HAP-1 (cell line): ENCODE measurements at regions not wholly inside any gene's neighbourhood (a gene's known extent, or its start where the extent isn't known, plus 50 kb on each side); places are given as distances from the start of the nearest gene placed in this dataset.
"Not testable (repeated sequence)": the region's sequence is repeated elsewhere in the genome, so short reads cannot be mapped to it uniquely, and the experiment has no call there.

Experiments
- DNase-seq, 2 experiments: peaks; one replicate each; pipeline ENCODE4 v3.0.0-alpha.2; 2016 to 2020; ENCODE audit warnings: low spot score in 2 of 2
- H3K27me3 ChIP-seq: fragments of 250-450 bp; sonication (Bioruptor Pico); 2 replicates; pipeline ENCODE4 v1.5.1; 2020; ENCODE audit warnings: low read depth, mild to moderate bottlenecking, moderate library complexity
- H3K36me3 ChIP-seq: fragments of 250-450 bp; sonication (Bioruptor Pico); replicated peaks from 2 replicates; pipeline ENCODE4 v1.5.1; 2020; ENCODE audit warnings: mild to moderate bottlenecking
- H3K4me1 ChIP-seq: fragments of 250-450 bp; sonication (Bioruptor Pico); 2 replicates; pipeline ENCODE4 v1.5.1; 2020; ENCODE audit warnings: mild to moderate bottlenecking
- H3K4me3 ChIP-seq: fragments of 250-450 bp; sonication (Bioruptor Pico); 2 replicates; pipeline ENCODE4 v1.5.1; 2020; ENCODE audit warnings: mild to moderate bottlenecking, moderate library complexity
- H3K9me3 ChIP-seq: fragments of 250-450 bp; sonication (Bioruptor Pico); 2 replicates; pipeline ENCODE4 v1.5.1; 2020; ENCODE audit warnings: mild to moderate bottlenecking, moderate library complexity
- in situ Hi-C: fragments of 300-500 bp; cut with MboI; formaldehyde crosslinking; loops from 3 replicates; pipeline ENCODE4 v1.14.3; 2020; ENCODE audit warnings: low sequenced_read_pairs, inconsistent platforms, mixed read lengths

- in situ Hi-C loops, H3K4me1 ChIP-seq, DNase-seq, H3K4me3 ChIP-seq, H3K27me3 ChIP-seq, H3K36me3 ChIP-seq, H3K9me3 ChIP-seq: not testable (repeated sequence)
Measured at GRCh38 chr13:18869365-18869764, 312.3 kb downstream of the TUBA3C start.

- H3K27me3 ChIP-seq, H3K36me3 ChIP-seq, H3K4me3 ChIP-seq, H3K9me3 ChIP-seq, in situ Hi-C loops, H3K4me1 ChIP-seq, DNase-seq: not testable (repeated sequence)
Measured at GRCh38 chr13:18837986-18838629, 343.5 kb downstream of the TUBA3C start.

GRCh38 chr13:18837179-18837745 is 344.4 kb downstream of the TUBA3C start:
- H3K27me3 ChIP-seq, H3K4me1 ChIP-seq, H3K9me3 ChIP-seq, H3K36me3 ChIP-seq, H3K4me3 ChIP-seq, DNase-seq, in situ Hi-C loops: not testable (repeated sequence)

- DNase-seq, H3K4me1 ChIP-seq, H3K9me3 ChIP-seq, in situ Hi-C loops, H3K4me3 ChIP-seq, H3K27me3 ChIP-seq, H3K36me3 ChIP-seq: not testable (repeated sequence)
Measured at GRCh38 chr13:18836371-18837178, 345.0 kb downstream of the TUBA3C start.

GRCh38 chr13:18835754-18836153 is 345.9 kb downstream of the TUBA3C start:
- H3K4me3 ChIP-seq, H3K4me1 ChIP-seq, H3K36me3 ChIP-seq, H3K27me3 ChIP-seq, in situ Hi-C loops, DNase-seq, H3K9me3 ChIP-seq: not testable (repeated sequence)

- H3K4me3 ChIP-seq, H3K27me3 ChIP-seq, H3K4me1 ChIP-seq, H3K9me3 ChIP-seq, DNase-seq, in situ Hi-C loops, H3K36me3 ChIP-seq: not testable (repeated sequence)
Measured at GRCh38 chr13:18824678-18825077, 356.9 kb downstream of the TUBA3C start.

- in situ Hi-C loops, H3K36me3 ChIP-seq, H3K27me3 ChIP-seq, H3K9me3 ChIP-seq, H3K4me3 ChIP-seq, H3K4me1 ChIP-seq, DNase-seq: not testable (repeated sequence)
Measured at GRCh38 chr13:18822655-18823639, 358.7 kb downstream of the TUBA3C start.

- H3K9me3 ChIP-seq, H3K27me3 ChIP-seq, in situ Hi-C loops, H3K4me1 ChIP-seq, H3K4me3 ChIP-seq, DNase-seq, H3K36me3 ChIP-seq: not testable (repeated sequence)
Measured at GRCh38 chr13:18773988-18774387, 407.6 kb downstream of the TUBA3C start.

GRCh38 chr13:18741696-18742095 is 439.9 kb downstream of the TUBA3C start:
- DNase-seq, in situ Hi-C loops, H3K4me3 ChIP-seq, H3K9me3 ChIP-seq, H3K36me3 ChIP-seq, H3K27me3 ChIP-seq, H3K4me1 ChIP-seq: not testable (repeated sequence)

- no peak for DNase-seq
- in situ Hi-C loops, result no loop called here
- H3K4me1 ChIP-seq, result no peaks in the 10 kb centered on the region
- no peaks in the 10 kb centered on the region for H3K27me3 ChIP-seq
- no peaks in the 10 kb centered on the region for H3K36me3 ChIP-seq
- no peaks in the 10 kb centered on the region for H3K9me3 ChIP-seq
- no peak overlapping the region for H3K4me3 ChIP-seq
Measured at GRCh38 chr13:18739310-18739709, 442.3 kb downstream of the TUBA3C start.

GRCh38 chr13:18738086-18738485 is 443.5 kb downstream of the TUBA3C start:
- H3K9me3 ChIP-seq, H3K4me1 ChIP-seq, H3K4me3 ChIP-seq, H3K36me3 ChIP-seq, H3K27me3 ChIP-seq, DNase-seq, in situ Hi-C loops: not testable (repeated sequence)

GRCh38 chr13:18727138-18727537 is 454.5 kb downstream of the TUBA3C start:
- not testable (repeated sequence) for H3K4me1 ChIP-seq, H3K27me3 ChIP-seq

GRCh38 chr13:18726524-18726923 is 455.1 kb downstream of the TUBA3C start:
- H3K27me3 ChIP-seq, in situ Hi-C loops, H3K36me3 ChIP-seq, H3K4me3 ChIP-seq, DNase-seq, H3K4me1 ChIP-seq, H3K9me3 ChIP-seq: not testable (repeated sequence)

More at GRCh38 chr13:18727138-18727537, 454.5 kb downstream of the TUBA3C start:
- H3K36me3 ChIP-seq, DNase-seq, H3K4me3 ChIP-seq, in situ Hi-C loops, H3K9me3 ChIP-seq: not testable (repeated sequence)
